ENCODE measurements at regions not wholly inside any gene's neighbourhood (a gene's known extent, or its start where the extent isn't known, plus 50 kb on each side); places are given as distances from the start of the nearest gene placed in this dataset.

DNA sequence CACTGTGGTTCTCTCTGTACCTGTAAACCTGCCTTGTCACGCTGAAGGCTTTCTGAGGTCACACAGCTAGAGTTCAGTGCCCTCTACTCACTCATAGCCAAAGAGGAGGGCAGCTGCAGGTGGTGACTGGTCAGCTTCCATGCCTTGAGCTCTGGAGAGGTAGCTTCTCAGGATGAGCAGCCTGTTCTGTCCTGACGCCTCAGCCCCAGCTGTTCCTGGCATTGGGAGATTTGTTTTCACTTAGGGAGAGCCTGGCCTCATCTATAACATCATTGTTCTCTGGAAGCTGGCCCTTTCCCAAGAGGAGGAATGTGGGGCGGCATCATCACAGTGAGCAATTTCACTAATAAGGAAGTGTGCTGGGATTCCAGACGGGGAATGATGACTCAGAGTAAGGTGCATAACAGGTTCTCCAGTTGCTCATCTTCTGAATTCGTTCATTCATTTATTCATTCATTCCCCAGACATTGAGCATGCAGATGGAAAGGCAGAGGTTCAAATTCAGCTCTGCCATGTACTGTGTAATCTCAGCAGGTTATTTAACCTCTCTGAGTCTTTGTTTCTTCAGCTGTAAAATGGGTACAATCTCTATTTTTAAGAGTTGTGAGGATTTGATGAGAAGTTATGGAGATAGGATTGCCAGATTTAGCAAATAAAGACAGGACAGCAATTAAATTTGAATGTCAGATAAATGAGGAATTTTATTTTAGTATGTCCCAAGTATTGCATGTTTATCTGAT is 255.8 kb upstream of the CRY1 start:
- Histone ChIP-seq H3K27me3 (ENCODE audit: control insufficient read depth in 2 of 2, insufficient read depth in 2 of 2, low read length in 2 of 2) (peaks cover 0 to 6% of the 10 kb centered on the region in 2 experiments), H3K4me3 (replicated peaks in 1 of 3; ENCODE audit: insufficient read depth in 1 of 3, low read depth in 1 of 3, low read length in 3 of 3) (no peak overlapping the region), H2AFZ (ENCODE audit: low read depth, low read length) (no peak overlapping the region), H3K4me2 (ENCODE audit: insufficient read depth, low read length) (no peak overlapping the region), H3K79me2 (ENCODE audit: control insufficient read depth, insufficient read depth, low read length) (no peaks in the 10 kb centered on the region), H3K9ac (replicated peaks; ENCODE audit: extremely low read depth, insufficient read depth, low read length) (no peak overlapping the region), H3K9me1 (replicated peaks; ENCODE audit: control insufficient read depth, extremely low read depth, insufficient read depth, low read length) (no peaks in the 10 kb centered on the region), H3K36me3 (ENCODE audit: control insufficient read depth in 2 of 2, extremely low read depth in 1 of 2, insufficient read depth in 2 of 2, low read length in 2 of 2) (no peaks in the 10 kb centered on the region), H4K20me1 (replicated peaks; ENCODE audit: control insufficient read depth, extremely low read depth, insufficient read depth, low read length) (no peaks in the 10 kb centered on the region), H3K27ac (ENCODE audit: insufficient read depth, low read depth, low read length) (no peak overlapping the region), H3K4me1 (ENCODE audit: control insufficient read depth, extremely low read depth, insufficient read depth, low read length) (peaks cover 5% of the 10 kb centered on the region), H3K9me3 (replicated peaks; ENCODE audit: control insufficient read depth, insufficient read depth, low read length) (no peaks in the 10 kb centered on the region)
- dilution Hi-C loops (cut with MboI; ENCODE audit: extremely low pct_ligation_motif_present, low sequenced_read_pairs), result no loop called here
- no TSS peak for BruUV-seq (replicated peaks)
- intact Hi-C loops (cut with micrococcal nuclease), result no loop called here
- TF ChIP-seq FOS (IDR thresholded peaks at IDR 0.05; ENCODE audit: borderline replicate concordance, insufficient read depth, low read length) (peak; percentile 40), JUN (IDR thresholded peaks at IDR 0.05; ENCODE audit: borderline replicate concordance, insufficient read depth, insufficient read length, low read depth) (peak; percentile 10), POLR2A (IDR thresholded peaks at IDR 0.05; ENCODE audit: low read depth, low read length) (no peak), MYC (IDR thresholded peaks at IDR 0.05; ENCODE audit: low read depth, low read length) (no peak)
- TF ChIP-seq, protein P1, sequence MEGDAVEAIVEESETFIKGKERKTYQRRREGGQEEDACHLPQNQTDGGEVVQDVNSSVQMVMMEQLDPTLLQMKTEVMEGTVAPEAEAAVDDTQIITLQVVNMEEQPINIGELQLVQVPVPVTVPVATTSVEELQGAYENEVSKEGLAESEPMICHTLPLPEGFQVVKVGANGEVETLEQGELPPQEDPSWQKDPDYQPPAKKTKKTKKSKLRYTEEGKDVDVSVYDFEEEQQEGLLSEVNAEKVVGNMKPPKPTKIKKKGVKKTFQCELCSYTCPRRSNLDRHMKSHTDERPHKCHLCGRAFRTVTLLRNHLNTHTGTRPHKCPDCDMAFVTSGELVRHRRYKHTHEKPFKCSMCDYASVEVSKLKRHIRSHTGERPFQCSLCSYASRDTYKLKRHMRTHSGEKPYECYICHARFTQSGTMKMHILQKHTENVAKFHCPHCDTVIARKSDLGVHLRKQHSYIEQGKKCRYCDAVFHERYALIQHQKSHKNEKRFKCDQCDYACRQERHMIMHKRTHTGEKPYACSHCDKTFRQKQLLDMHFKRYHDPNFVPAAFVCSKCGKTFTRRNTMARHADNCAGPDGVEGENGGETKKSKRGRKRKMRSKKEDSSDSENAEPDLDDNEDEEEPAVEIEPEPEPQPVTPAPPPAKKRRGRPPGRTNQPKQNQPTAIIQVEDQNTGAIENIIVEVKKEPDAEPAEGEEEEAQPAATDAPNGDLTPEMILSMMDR (IDR thresholded peaks at IDR 0.05; ENCODE audit: extremely low read depth in 1 of 2, insufficient read depth in 1 of 2, low read depth in 1 of 2, low read length in 2 of 2), result no peak
- ChIA-PET POLR2A (no interaction called here), CTCF (interaction anchor here (1.2 kb wide), 1 partner anchor 29 kb away, joined by 4 read pairs; no protein-coding TSS in a partner anchor)
- FAIRE-seq (no peak), DNase-seq (ENCODE audit: low read depth, low spot score) (peak; percentile 56)

DNA sequence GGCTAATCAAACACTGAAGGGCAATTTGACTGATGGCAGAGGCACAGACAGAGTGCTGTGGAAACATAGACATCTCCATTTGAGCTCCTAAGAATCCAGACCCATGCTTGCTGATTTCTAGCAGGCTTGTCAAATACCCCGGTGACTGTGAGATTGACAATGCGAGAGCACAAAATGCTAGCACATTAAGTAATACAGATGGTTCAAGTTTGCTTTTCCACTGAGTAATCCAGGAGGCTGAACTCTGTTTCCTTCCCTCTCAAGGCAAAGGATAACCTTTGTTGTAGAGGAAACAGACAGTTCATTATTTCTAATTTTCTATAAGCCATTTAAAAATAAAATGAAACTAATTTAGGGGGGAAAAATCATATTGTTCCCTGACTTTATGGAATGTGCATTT is 256.5 kb upstream of the CRY1 start:
- Histone ChIP-seq H3K36me3 (ENCODE audit: control insufficient read depth in 2 of 2, extremely low read depth in 1 of 2, insufficient read depth in 2 of 2, low read length in 2 of 2) (no peaks in the 10 kb centered on the region), H3K9ac (replicated peaks; ENCODE audit: extremely low read depth, insufficient read depth, low read length) (no peak overlapping the region), H3K79me2 (ENCODE audit: control insufficient read depth, insufficient read depth, low read length) (no peaks in the 10 kb centered on the region), H4K20me1 (replicated peaks; ENCODE audit: control insufficient read depth, extremely low read depth, insufficient read depth, low read length) (no peaks in the 10 kb centered on the region), H3K9me1 (replicated peaks; ENCODE audit: control insufficient read depth, extremely low read depth, insufficient read depth, low read length) (no peaks in the 10 kb centered on the region), H3K27ac (ENCODE audit: insufficient read depth, low read depth, low read length) (no peak overlapping the region), H2AFZ (ENCODE audit: low read depth, low read length) (no peak overlapping the region), H3K27me3 (ENCODE audit: control insufficient read depth in 2 of 2, insufficient read depth in 2 of 2, low read length in 2 of 2) (peaks cover 0 to 6% of the 10 kb centered on the region in 2 experiments), H3K9me3 (replicated peaks; ENCODE audit: control insufficient read depth, insufficient read depth, low read length) (no peaks in the 10 kb centered on the region), H3K4me3 (replicated peaks in 1 of 3; ENCODE audit: insufficient read depth in 1 of 3, low read depth in 1 of 3, low read length in 3 of 3) (no peak overlapping the region), H3K4me1 (ENCODE audit: control insufficient read depth, extremely low read depth, insufficient read depth, low read length) (peaks cover 5% of the 10 kb centered on the region), H3K4me2 (ENCODE audit: insufficient read depth, low read length) (no peak overlapping the region)
- DNase-seq (ENCODE audit: low read depth, low spot score) (no peak), FAIRE-seq (no peak)
- TF ChIP-seq, protein P1 (IDR thresholded peaks at IDR 0.05; ENCODE audit: extremely low read depth in 1 of 2, insufficient read depth in 1 of 2, low read depth in 1 of 2, low read length in 2 of 2), result no peak
- TF ChIP-seq GATA2 (IDR thresholded peaks at IDR 0.05; ENCODE audit: insufficient read depth, insufficient read length, low read depth, low read length) (no peak), JUN (IDR thresholded peaks at IDR 0.05; ENCODE audit: borderline replicate concordance, insufficient read depth, insufficient read length, low read depth) (no peak), POLR2A (IDR thresholded peaks at IDR 0.05; ENCODE audit: low read depth, low read length) (no peak), EZH2 (IDR thresholded peaks at IDR 0.05; ENCODE audit: borderline replicate concordance, low read depth, low read length, severe bottlenecking) (no peak), MYC (IDR thresholded peaks at IDR 0.05; ENCODE audit: low read depth, low read length) (no peak), FOS (IDR thresholded peaks at IDR 0.05; ENCODE audit: borderline replicate concordance, insufficient read depth, low read length) (no peak), POLR2AphosphoS5 (IDR thresholded peaks at IDR 0.05; ENCODE audit: insufficient read depth, low read depth, low read length) (no peak)
- TF ChIP-seq, protein P2, sequence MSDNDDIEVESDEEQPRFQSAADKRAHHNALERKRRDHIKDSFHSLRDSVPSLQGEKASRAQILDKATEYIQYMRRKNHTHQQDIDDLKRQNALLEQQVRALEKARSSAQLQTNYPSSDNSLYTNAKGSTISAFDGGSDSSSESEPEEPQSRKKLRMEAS (IDR thresholded peaks at IDR 0.05; ENCODE audit: insufficient read depth, insufficient read length), result no peak
- POLR2A ChIA-PET, result no interaction called here
- BruUV-seq (replicated peaks), result no TSS peak
- dilution Hi-C loops (cut with MboI; ENCODE audit: extremely low pct_ligation_motif_present, low sequenced_read_pairs) (no loop called here), intact Hi-C loops (cut with micrococcal nuclease) (no loop called here)
- CTCF ChIA-PET, result interaction anchor here (0.7 to 1.2 kb wide), 2 partner anchors 29 to 218 kb away, joined by 3 to 4 read pairs; no protein-coding TSS in a partner anchor
